WI38 (cell line): ENCODE measurements at regions not wholly inside any gene's neighbourhood (a gene's known extent, or its start where the extent isn't known, plus 50 kb on each side); places are given as distances from the start of the nearest gene placed in this dataset.

Experiments
- H3K4me3 ChIP-seq: 2 replicates; pipeline ENCODE4 v1.5.1; 2011; ENCODE audit warnings: low read depth, mild to moderate bottlenecking, control low read depth, low read length
- CTCF ChIP-seq: IDR thresholded peaks from 2 replicates; pipeline ENCODE4 v1.5.1; 2012; ENCODE audit warnings: low read depth, mild to moderate bottlenecking, control low read depth, low read length

GRCh38 chr2:122743021-122743675 lies 987.7 kb downstream of the TSN start:
- no peak for TF ChIP-seq CTCF
- H3K4me3 ChIP-seq: no peak overlapping the region

- no peak overlapping the region for H3K4me3 ChIP-seq
- no peak for TF ChIP-seq CTCF
Measured at GRCh38 chr2:122745603-122746002, 990.2 kb downstream of the TSN start.

- H3K4me3 ChIP-seq: no peak overlapping the region
- no peak for TF ChIP-seq CTCF
Measured at GRCh38 chr2:122747670-122748069, 992.2 kb downstream of the TSN start.

- no peak overlapping the region for H3K4me3 ChIP-seq
- TF ChIP-seq CTCF: no peak
Measured at GRCh38 chr2:122748552-122749011, 993.1 kb downstream of the TSN start.

- no peak for TF ChIP-seq CTCF
- no peak overlapping the region for H3K4me3 ChIP-seq
Measured at GRCh38 chr2:122749405-122749804, 994.0 kb downstream of the TSN start.

- no peak overlapping the region for H3K4me3 ChIP-seq
- no peak for TF ChIP-seq CTCF
Measured at GRCh38 chr2:122750095-122750494, 994.6 kb downstream of the TSN start.

- no peak for TF ChIP-seq CTCF
- no peak overlapping the region for H3K4me3 ChIP-seq
Measured at GRCh38 chr2:122750808-122751207, 995.4 kb downstream of the TSN start.
